Tibial artery (tissue), 4 donors: ENCODE measurements at regions not wholly inside any gene's neighbourhood (a gene's known extent, or its start where the extent isn't known, plus 50 kb on each side); places are given as distances from the start of the nearest gene placed in this dataset.
"Not testable (repeated sequence)": the region's sequence is repeated elsewhere in the genome, so short reads cannot be mapped to it uniquely, and the experiment has no call there.

Source experiments
- DNase-seq, 2 donors: peaks; one replicate each; pipeline ENCODE4 v3.0.0-alpha.2; 2019
- H3K27ac ChIP-seq, 2 donors: fragments of 200-600 bp; sonication (generic) in 1 of 2; 1 replicate in 1 of 2; 2 replicates in 1 of 2; pipeline ENCODE4 v1.5.1; 2018 to 2019; ENCODE audit warnings: mild to moderate bottlenecking in 1 of 2
- H3K27me3 ChIP-seq, 2 donors: fragments of 200-600 bp; sonication (generic) in 1 of 2; one replicate each; pipeline versions ENCODE4 v1.5.1 to v1.6.0; 2016 to 2019
- H3K36me3 ChIP-seq, 3 donors: fragments of 200-600 bp; sonication (generic) in 2 of 3; one replicate each; pipeline ENCODE4 v1.5.1; 2016 to 2019; ENCODE audit warnings: mild to moderate bottlenecking in 2 of 3
- H3K4me1 ChIP-seq, 4 donors: fragments of 200-600 bp; sonication (generic) in 2 of 4; 1 replicate in 3 of 4; 2 replicates in 1 of 4; pipeline ENCODE4 v1.5.1; 2016 to 2019
- H3K4me3 ChIP-seq, 2 donors: fragments of 200-600 bp; sonication (generic) in 1 of 2; 1 replicate in 1 of 2; 2 replicates in 1 of 2; pipeline ENCODE4 v1.5.1; 2018 to 2019; ENCODE audit warnings: mild to moderate bottlenecking in 2 of 2
- H3K9me3 ChIP-seq, 3 donors: fragments of 200-600 bp; sonication (generic) in 1 of 3; one replicate each; pipeline ENCODE4 v1.5.1; 2016 to 2019
- intact Hi-C: fragments of 100-400 bp; cut with DNase I; formaldehyde crosslinking; loops from one replicate; pipeline ENCODE4 v1.15.0; 2023; ENCODE audit warnings: low total_unique reads
- TF ChIP-seq, protein P1 (sequence below), 2 experiments: fragments of 200-600 bp in 1 of 2; fragments of 450-650 bp in 1 of 2; IDR thresholded peaks; one replicate each; pipeline ENCODE4 v1.5.1; 2017 to 2019; ENCODE audit warnings: antibody characterized with exemption in 2 of 2, mild to moderate bottlenecking in 1 of 2, moderate library complexity in 1 of 2

DNA sequence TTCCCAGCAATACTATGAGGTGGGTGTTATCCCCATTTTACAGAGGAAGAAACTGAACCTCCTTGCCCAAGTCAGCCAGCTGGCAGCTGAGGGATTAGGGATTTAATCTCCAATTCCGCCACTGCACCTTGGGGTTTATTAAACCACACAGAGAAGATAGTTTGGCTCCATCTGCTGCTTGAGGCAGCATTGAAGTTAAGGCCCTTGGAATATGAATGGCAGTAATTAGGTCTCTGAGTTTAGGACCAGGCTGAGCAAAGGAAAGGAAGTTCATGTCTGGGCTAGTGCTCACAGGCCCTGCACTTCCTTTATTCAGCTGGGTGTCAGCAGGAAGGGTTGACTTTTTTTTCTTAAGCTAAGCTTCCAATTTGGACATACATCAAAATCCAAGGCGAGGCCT is 86.9 kb upstream of the GDNF start:
- TF ChIP-seq, protein P1, sequence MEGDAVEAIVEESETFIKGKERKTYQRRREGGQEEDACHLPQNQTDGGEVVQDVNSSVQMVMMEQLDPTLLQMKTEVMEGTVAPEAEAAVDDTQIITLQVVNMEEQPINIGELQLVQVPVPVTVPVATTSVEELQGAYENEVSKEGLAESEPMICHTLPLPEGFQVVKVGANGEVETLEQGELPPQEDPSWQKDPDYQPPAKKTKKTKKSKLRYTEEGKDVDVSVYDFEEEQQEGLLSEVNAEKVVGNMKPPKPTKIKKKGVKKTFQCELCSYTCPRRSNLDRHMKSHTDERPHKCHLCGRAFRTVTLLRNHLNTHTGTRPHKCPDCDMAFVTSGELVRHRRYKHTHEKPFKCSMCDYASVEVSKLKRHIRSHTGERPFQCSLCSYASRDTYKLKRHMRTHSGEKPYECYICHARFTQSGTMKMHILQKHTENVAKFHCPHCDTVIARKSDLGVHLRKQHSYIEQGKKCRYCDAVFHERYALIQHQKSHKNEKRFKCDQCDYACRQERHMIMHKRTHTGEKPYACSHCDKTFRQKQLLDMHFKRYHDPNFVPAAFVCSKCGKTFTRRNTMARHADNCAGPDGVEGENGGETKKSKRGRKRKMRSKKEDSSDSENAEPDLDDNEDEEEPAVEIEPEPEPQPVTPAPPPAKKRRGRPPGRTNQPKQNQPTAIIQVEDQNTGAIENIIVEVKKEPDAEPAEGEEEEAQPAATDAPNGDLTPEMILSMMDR (IDR thresholded peaks at IDR 0.05), result no peak
- Histone ChIP-seq H3K4me1 (no peaks in the 10 kb centered on the region), H3K4me3 (no peak overlapping the region), H3K9me3 (no peaks in the 10 kb centered on the region), H3K27me3 (no peaks in the 10 kb centered on the region), H3K27ac (no peak overlapping the region), H3K36me3 (no peaks in the 10 kb centered on the region)
- no peak for DNase-seq
- intact Hi-C loops, result no loop called here

DNA sequence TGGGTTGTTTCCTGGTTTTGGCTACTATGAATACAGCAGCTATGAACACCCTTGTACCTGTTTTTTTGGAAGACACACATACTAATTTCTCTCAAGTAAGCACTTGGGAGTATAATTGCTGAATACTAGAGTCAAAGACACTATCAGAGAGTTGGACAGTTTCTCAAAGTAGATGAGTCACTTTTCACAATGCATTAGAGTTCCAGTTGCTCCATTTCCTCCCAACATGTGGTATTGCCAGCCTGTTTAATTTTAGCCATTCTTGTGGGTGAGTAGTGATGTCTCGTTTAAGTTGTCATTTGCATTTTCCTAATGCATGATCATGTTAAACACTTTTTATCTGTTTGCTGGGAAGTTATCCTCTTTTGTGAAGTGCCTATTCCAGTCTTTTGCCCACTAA is 81.6 kb upstream of the GDNF start:
- intact Hi-C loops, result no loop called here
- Histone ChIP-seq H3K36me3 (no peaks in the 10 kb centered on the region), H3K4me3 (no peak overlapping the region), H3K27ac (no peak overlapping the region), H3K4me1 (no peaks in the 10 kb centered on the region), H3K9me3 (no peaks in the 10 kb centered on the region), H3K27me3 (peaks cover 0 to 2% of the 10 kb centered on the region in 2 donors)
- TF ChIP-seq, protein P1 (IDR thresholded peaks at IDR 0.05), result no peak
- no peak for DNase-seq

DNA sequence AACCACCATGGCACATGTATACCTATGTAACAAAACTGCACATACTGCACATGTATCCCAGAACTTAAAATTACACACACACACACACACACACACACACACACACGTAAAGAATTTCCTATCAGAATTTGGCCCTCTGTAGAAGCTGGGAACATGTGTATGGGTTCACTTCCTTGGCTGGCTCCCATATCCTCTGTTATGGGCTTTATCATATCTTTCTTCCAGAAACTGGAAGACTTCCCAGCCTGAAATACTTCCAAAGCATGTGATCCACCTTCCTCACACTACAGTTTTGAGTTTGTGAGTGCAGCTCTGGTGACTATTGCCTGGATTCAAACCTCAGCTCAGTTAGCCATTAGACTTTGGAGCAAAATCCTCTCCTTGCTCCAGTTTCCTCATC is 78.6 kb upstream of the GDNF start:
- intact Hi-C loops, result no loop called here
- Histone ChIP-seq H3K27ac (no peak overlapping the region), H3K36me3 (no peaks in the 10 kb centered on the region), H3K27me3 (peaks cover 0 to 5% of the 10 kb centered on the region in 2 donors), H3K4me1 (no peaks in the 10 kb centered on the region), H3K9me3 (no peaks in the 10 kb centered on the region), H3K4me3 (no peak overlapping the region)
- TF ChIP-seq, protein P1 (IDR thresholded peaks at IDR 0.05), result no peak
- no peak for DNase-seq

DNA sequence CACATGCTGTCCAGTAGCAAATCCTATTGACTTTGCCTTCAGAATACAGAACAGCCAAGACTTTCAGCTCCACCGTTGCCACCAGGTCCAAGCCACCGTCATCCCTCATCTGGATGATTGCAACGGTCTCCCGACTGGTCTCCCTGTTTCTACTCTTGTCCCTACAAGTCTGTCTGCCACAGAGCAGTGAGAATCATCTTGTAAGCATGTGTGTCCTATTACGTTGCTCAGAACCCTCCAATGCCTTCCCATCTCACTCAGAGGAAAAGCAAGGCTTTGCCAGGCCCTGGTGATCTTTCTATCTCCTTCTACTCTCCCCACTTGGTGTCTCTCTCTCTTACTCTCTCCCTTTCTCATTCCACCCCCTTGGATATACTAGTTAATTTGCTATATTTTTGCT is 76.7 kb upstream of the GDNF start:
- intact Hi-C loops, result no loop called here
- TF ChIP-seq, protein P1 (IDR thresholded peaks at IDR 0.05), result no peak

DNA sequence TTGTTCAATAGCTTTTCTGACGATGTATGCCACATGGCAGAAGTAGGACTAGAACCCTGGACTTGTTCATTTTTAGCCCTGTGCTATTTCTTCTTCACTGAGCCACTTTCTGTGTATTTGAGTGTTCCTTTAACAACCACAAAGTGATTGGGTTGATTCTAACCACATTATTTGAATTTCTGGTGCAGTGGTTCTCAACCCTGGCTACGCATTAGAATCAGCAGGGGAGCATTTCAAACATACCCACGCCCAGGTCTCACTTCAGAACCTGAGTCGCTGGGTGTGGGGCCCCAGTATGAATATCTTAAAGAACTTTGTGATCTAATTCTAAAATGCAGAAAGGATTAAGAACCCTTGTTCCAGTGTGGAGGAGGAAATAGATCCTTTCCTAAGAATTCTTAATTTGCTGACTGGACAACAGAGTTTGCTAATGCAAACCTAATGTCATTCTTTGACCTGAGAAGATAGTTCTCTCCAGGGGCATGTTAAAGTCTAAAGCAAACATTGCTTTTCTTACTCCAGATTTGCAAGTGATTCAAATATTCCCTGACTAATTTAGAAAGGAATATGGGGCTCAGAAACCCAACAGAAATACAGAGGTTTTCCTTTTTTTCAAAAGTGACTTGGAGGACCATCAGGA is 75.4 kb upstream of the GDNF start:
- DNase-seq, result no peak
- TF ChIP-seq, protein P1 (IDR thresholded peaks at IDR 0.05), result no peak

More for the DNA sequence above, 76.7 kb upstream of the GDNF start:
- H3K36me3 ChIP-seq, result no peaks in the 10 kb centered on the region
- H3K9me3 ChIP-seq, result no peaks in the 10 kb centered on the region
- H3K4me3 ChIP-seq, result no peak overlapping the region
- no peaks in the 10 kb centered on the region for H3K4me1 ChIP-seq
- peaks cover 0 to 5% of the 10 kb centered on the region in 2 donors for H3K27me3 ChIP-seq
- no peak overlapping the region for H3K27ac ChIP-seq
- DNase-seq, result no peak

DNA sequence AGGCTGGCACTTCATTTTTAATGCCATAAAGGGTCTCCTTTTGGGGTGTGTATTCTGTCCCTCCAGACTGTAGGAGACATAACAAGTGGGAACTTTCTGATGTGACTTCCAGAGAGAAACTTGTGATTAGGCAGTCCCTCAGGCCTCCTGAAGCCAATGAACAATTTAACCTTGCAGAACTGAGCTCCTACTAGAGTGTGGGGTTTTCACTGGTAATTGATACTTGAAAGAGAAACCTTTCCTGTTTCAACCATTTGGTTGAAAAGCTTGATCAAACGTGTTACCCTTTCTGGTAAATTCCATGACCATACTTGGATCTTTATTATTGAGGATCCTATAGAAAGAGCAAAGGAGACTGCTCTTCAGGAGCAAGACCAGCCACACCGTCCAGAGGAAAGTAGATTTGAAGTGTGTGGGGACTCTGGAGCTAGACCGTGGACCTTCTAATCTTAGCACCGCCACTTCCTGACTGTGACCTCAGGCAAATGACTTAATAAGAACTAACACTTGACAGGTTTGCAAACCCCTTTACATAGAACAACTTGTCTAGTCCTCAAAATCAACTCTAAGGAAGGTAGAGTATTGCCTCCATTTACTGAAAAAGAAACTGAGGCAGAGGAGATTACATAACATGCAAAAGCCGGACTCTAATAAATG is 69.9 kb upstream of the GDNF start:
- intact Hi-C loops, H3K4me1 ChIP-seq, H3K27ac ChIP-seq, DNase-seq, H3K36me3 ChIP-seq, H3K4me3 ChIP-seq, H3K9me3 ChIP-seq, H3K27me3 ChIP-seq: not testable (repeated sequence)

More for the DNA sequence above, 75.4 kb upstream of the GDNF start:
- no peaks in the 10 kb centered on the region for H3K9me3 ChIP-seq
- no peak overlapping the region for H3K4me3 ChIP-seq
- H3K27me3 ChIP-seq, result peaks cover 0 to 5% of the 10 kb centered on the region in 2 donors
- H3K27ac ChIP-seq, result no peak overlapping the region
- H3K36me3 ChIP-seq, result no peaks in the 10 kb centered on the region
- H3K4me1 ChIP-seq, result no peaks in the 10 kb centered on the region
- intact Hi-C loops, result no loop called here
